ENCODE measurements at regions not wholly inside any gene's neighbourhood (a gene's known extent, or its start where the extent isn't known, plus 50 kb on each side); places are given as distances from the start of the nearest gene placed in this dataset.

- Histone ChIP-seq H3K9me2 (no peaks in the 10 kb centered on the region), H3K9me3 (no peaks in the 10 kb centered on the region), H3K4me1 (ENCODE audit: control insufficient read depth in 1 of 2, insufficient read depth in 2 of 2, low read depth in 1 of 2, low read length in 1 of 2) (no peaks in the 10 kb centered on the region; a peak in 1 of 4 replicates), H3K79me2 (ENCODE audit: insufficient read depth) (no peaks in the 10 kb centered on the region), H3K27me3 (ENCODE audit: insufficient read depth) (no peaks in the 10 kb centered on the region), H3K9ac (no peak overlapping the region), H3K4me3 (ENCODE audit: low read depth in 2 of 2, low read length in 1 of 2) (no peak overlapping the region), H4K20me1 (ENCODE audit: insufficient read depth) (no peaks in the 10 kb centered on the region), H3K36me3 (replicated peaks in 1 of 2; ENCODE audit: control insufficient read depth in 1 of 2, insufficient read depth in 2 of 2, low read length in 1 of 2) (no peaks in the 10 kb centered on the region), H3F3A (replicated peaks; ENCODE audit: insufficient read depth) (no peaks in the 10 kb centered on the region), H2AFZ (ENCODE audit: low read depth) (no peak overlapping the region), H3K27ac (ENCODE audit: low read depth in 2 of 2, low read length in 1 of 2) (no peak overlapping the region), H3K4me2 (no peak overlapping the region)
- POLR2A ChIA-PET, result no interaction called here
- WGBS (ENCODE audit: low lambda C conversion rate), result 37% methylated on average over 2 of the region's 2 CpGs
- TF ChIP-seq CTCF (IDR thresholded peaks at IDR 0.05) (no peak), RCOR1 (IDR thresholded peaks at IDR 0.05; ENCODE audit: low read length) (no peak), TCF12 (IDR thresholded peaks at IDR 0.05) (no peak), CHD2 (IDR thresholded peaks at IDR 0.05; ENCODE audit: low read length, partially characterized antibody) (no peak), GATA2 (CRISPR knock-in tag; IDR thresholded peaks at IDR 0.05) (no peak), RFX5 (IDR thresholded peaks at IDR 0.05; ENCODE audit: low read length) (no peak), EZH2phosphoT487 (IDR thresholded peaks at IDR 0.05; ENCODE audit: borderline replicate concordance, low read depth) (no peak), JUND (IDR thresholded peaks at IDR 0.05) (no peak), MXI1 (IDR thresholded peaks at IDR 0.05; ENCODE audit: low read depth, low read length) (no peak), FOXM1 (IDR thresholded peaks at IDR 0.05; ENCODE audit: low read depth) (no peak), TAF1 (IDR thresholded peaks at IDR 0.05; ENCODE audit: borderline replicate concordance, low read depth, low read length) (no peak), EP300 (IDR thresholded peaks at IDR 0.05; ENCODE audit: borderline replicate concordance in 1 of 2, low read depth in 1 of 2, low read length in 1 of 2) (no peak)
- DNase-seq, result no peak
- CTCF ChIA-PET, result interaction anchor here (0.7 to 1.1 kb wide), 2 partner anchors 127 to 139 kb away, joined by 3 to 4 read pairs; no protein-coding TSS in a partner anchor
Measured at GRCh38 chr20:60071965-60072364, 113.7 kb downstream of the CDH26 start.

- DNase-seq, result no peak
- no peak overlapping the region for H3K27ac ChIP-seq (ENCODE audit: low read depth in 2 of 2, low read length in 1 of 2)
- H2AFZ ChIP-seq (ENCODE audit: low read depth), result no peak overlapping the region
- no peak overlapping the region for H3K9ac ChIP-seq
- H3K9me2 ChIP-seq, result no peaks in the 10 kb centered on the region
- no peaks in the 10 kb centered on the region for H3K27me3 ChIP-seq (ENCODE audit: insufficient read depth)
- H3K4me1 ChIP-seq (ENCODE audit: control insufficient read depth in 1 of 2, insufficient read depth in 2 of 2, low read depth in 1 of 2, low read length in 1 of 2), result no peaks in the 10 kb centered on the region; a peak in 1 of 4 replicates
- H3K36me3 ChIP-seq (replicated peaks in 1 of 2; ENCODE audit: control insufficient read depth in 1 of 2, insufficient read depth in 2 of 2, low read length in 1 of 2), result no peaks in the 10 kb centered on the region
- H3K4me2 ChIP-seq, result no peak overlapping the region
- H3K9me3 ChIP-seq, result no peaks in the 10 kb centered on the region
- no peak overlapping the region for H3K4me3 ChIP-seq (ENCODE audit: low read depth in 2 of 2, low read length in 1 of 2)
- H4K20me1 ChIP-seq (ENCODE audit: insufficient read depth), result no peaks in the 10 kb centered on the region
- POLR2A ChIA-PET, result no interaction called here
- no peak for TF ChIP-seq NRF1 (IDR thresholded peaks at IDR 0.05; ENCODE audit: low read depth, low read length)
- no peak for TF ChIP-seq CHD2 (IDR thresholded peaks at IDR 0.05; ENCODE audit: low read length, partially characterized antibody)
- no peak for TF ChIP-seq SMC3 (IDR thresholded peaks at IDR 0.05; ENCODE audit: low read depth, low read length)
- TF ChIP-seq FOXM1 (IDR thresholded peaks at IDR 0.05; ENCODE audit: low read depth), result no peak
- TF ChIP-seq GABPA (IDR thresholded peaks at IDR 0.05; ENCODE audit: low read depth), result no peak
- TF ChIP-seq RCOR1 (IDR thresholded peaks at IDR 0.05; ENCODE audit: low read length), result no peak
- no peak for TF ChIP-seq PBX3 (IDR thresholded peaks at IDR 0.05)
- no peaks in the 10 kb centered on the region for H3F3A ChIP-seq (replicated peaks; ENCODE audit: insufficient read depth)
- WGBS (ENCODE audit: low lambda C conversion rate), result 22% methylated on average over 6 of the region's 6 CpGs
- H3K79me2 ChIP-seq (ENCODE audit: insufficient read depth), result no peaks in the 10 kb centered on the region
- CTCF ChIA-PET, result interaction anchor here (1.1 kb wide), 1 partner anchor 17 kb away, joined by 3 read pairs; no protein-coding TSS in a partner anchor
Measured at GRCh38 chr20:60073086-60073485, 114.9 kb downstream of the CDH26 start.

Data from SK-N-SH (cell line).